ENCODE measurements at regions not wholly inside any gene's neighbourhood (a gene's known extent, or its start where the extent isn't known, plus 50 kb on each side); places are given as distances from the start of the nearest gene placed in this dataset.

GRCh38 chr1:38580594-38580993 is 279.0 kb downstream of the RRAGC start:
- TF ChIP-seq CTCF (IDR thresholded peaks at IDR 0.05; ENCODE audit: insufficient read depth, low read length) (no peak), REST (IDR thresholded peaks at IDR 0.05; ENCODE audit: insufficient replicate concordance, low read depth) (no peak), POLR2AphosphoS5 (IDR thresholded peaks at IDR 0.05; ENCODE audit: low read depth) (no peak)

Data from HL-60 (cell line).